Lower leg skin (tissue), 3 donors: ENCODE measurements at regions not wholly inside any gene's neighbourhood (a gene's known extent, or its start where the extent isn't known, plus 50 kb on each side); places are given as distances from the start of the nearest gene placed in this dataset.
"Not testable (repeated sequence)": the region's sequence is repeated elsewhere in the genome, so short reads cannot be mapped to it uniquely, and the experiment has no call there.

Experiments
- DNase-seq, 2 donors: peaks; one replicate each; pipeline ENCODE4 v3.0.0-alpha.2; 2019; ENCODE audit warnings: low spot score in 2 of 2
- H3K4me3 ChIP-seq: fragments of 200-600 bp; sonication (generic); 2 replicates; pipeline ENCODE4 v1.5.1; 2017; ENCODE audit warnings: mild to moderate bottlenecking, low read depth; ENCODE audit not compliant: poor library complexity, severe bottlenecking
- WGBS, 2 donors: methylation state at CpG; one replicate each; pipeline ENCODE4 v1.1.5; 2018; 5-methylcytosine and 5-hydroxymethylcytosine counted together
- intact Hi-C: fragments of 100-400 bp; cut with DNase I; formaldehyde crosslinking; loops from one replicate; pipeline ENCODE4 v1.15.0; 2023; ENCODE audit warnings: low total_unique reads

DNA sequence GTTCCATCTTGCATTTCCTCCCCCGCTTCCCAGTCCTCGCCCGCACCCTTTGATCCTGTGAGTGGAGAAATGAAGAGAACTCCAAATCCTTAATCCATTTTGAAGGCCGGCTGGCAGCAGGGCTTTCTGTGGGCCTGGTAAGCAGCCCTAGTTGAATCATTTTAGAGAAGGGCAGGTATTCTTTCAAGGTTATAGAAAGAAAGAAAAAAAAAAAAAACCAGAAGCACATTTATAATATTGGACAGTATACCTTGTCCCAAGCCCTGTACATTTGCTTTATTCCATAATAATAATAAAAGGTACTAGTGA lies 103.7 kb downstream of the PROP1 start:
- H3K4me3 ChIP-seq, intact Hi-C loops, DNase-seq: not testable (repeated sequence)
- WGBS, 2 donors: 49 to 65% methylated on average over 4 of the region's 4 CpGs

- DNase-seq, H3K4me3 ChIP-seq, intact Hi-C loops: not testable (repeated sequence)
- WGBS, 2 donors: 27 to 58% methylated on average over 1 of the region's 11 CpGs
These were observed 104.3 kb downstream of the PROP1 start for GRCh38 chr5:177891547-177892356.

DNA sequence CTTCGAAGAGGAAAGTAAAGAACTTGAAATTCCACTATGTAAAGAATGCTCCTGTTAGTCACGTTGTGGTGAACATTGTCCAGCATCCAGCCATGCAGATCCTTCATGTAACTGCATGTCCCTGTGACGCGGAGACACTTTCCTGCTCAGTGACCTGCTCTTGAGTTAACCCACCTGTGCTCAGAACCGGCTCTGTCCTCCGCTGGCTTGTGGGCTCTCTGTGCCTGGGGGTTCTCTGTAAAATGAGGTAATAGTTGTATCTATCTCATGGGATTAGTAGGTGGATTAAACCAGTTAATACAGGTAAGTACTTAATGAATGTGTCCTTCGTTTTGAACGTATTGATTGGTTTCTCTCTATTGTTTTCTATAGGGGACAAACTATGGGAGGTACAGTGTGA lies 100.6 kb upstream of the FAM153A start:
- 78 to 83% methylated on average over 8 of the region's 8 CpGs for WGBS, 2 donors
- H3K4me3 ChIP-seq, intact Hi-C loops, DNase-seq: not testable (repeated sequence)

DNA sequence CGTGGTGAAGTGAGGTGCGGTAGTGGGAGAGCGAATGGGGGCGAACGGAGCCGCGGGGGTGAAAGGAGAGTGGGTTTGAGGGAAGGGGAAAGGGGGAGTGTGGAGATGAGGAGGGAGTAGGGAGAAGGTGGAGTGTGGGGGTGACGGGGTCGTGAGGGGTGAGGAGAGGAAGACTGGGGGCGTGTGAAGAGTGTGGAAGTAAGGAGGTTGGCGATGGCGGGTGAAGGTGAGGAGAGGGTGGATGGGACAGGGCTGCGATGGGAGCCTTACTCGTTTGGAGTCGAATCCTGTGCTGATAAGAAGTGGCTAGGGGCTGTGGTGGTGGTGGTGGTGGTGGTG lies 93.2 kb upstream of the FAM153A start:
- DNase-seq, intact Hi-C loops, H3K4me3 ChIP-seq: not testable (repeated sequence)
- 0 to 3% methylated on average over 5 to 7 of the region's 15 CpGs for WGBS, 2 donors

- WGBS, 2 donors: 8% methylated on average over 3 of the region's 56 CpGs; no CpG with 5 or more reads in 1 of the 2 donors
- intact Hi-C loops, DNase-seq: not testable (repeated sequence)
- peak overlapping the region; percentile 28 for H3K4me3 ChIP-seq
These were observed 92.6 kb upstream of the FAM153A start for GRCh38 chr5:177875013-177875899.

DNA sequence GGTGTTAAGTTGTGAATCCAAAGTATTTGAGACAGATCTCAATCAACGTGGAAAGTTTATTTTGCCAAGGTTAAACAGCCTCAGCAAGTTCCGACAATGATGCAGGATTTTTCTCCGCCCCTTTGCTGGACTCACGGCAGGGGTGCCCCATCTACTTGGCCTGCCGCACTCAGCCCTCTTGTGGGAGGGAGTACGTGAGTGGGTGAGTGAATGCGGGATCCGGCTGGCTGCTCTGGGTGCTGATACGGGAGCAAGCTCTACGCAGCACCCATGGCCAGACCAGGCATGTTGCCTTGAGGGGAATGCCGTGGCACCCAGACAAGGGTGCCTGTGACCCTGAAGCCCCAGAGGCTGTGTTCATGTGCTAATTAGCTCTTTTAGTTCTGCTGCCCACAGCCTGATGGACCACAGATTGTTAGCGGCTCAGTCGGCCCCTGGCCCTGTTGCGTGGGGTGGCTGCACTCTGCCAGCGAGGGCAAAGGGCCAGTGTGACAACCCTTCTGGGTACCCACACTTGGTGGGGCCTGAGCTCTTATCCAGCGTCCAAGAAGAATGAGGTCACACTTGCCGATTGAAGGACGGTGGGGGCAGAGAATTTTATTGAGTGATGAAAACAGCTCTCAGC lies 81.2 kb upstream of the FAM153A start:
- intact Hi-C loops, H3K4me3 ChIP-seq, DNase-seq: not testable (repeated sequence)
- no CpG with 5 or more reads among the region's 18 CpGs for WGBS, 2 donors

GRCh38 chr5:177857642-177858200 lies 75.0 kb upstream of the FAM153A start:
- H3K4me3 ChIP-seq, DNase-seq, intact Hi-C loops: not testable (repeated sequence)
- 82 to 93% methylated on average over 5 of the region's 8 CpGs for WGBS, 2 donors

GRCh38 chr5:177856474-177856873 lies 73.8 kb upstream of the FAM153A start:
- 20 to 48% methylated on average over 1 to 2 of the region's 2 CpGs for WGBS, 2 donors
- H3K4me3 ChIP-seq, DNase-seq, intact Hi-C loops: not testable (repeated sequence)

DNA sequence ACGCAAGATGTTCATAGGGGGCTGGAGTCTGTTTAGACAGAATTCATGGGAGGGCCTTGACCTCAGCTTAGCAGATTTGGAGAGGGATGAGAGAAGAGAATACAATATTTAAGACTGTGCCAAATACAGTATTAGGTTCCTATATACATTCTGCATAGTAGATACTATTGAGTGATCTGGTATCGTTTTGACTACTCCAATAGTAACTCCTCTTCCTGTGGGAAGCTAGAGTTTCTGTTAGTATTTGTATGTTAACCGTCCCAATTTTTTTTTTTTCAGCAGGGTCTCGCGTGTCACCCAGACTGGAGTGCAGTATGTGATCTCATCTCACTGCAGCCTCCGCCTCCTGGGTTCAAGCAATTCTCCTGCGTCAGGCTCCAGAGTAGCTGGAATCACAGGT lies 65.2 kb upstream of the FAM153A start:
- 79 to 81% methylated on average over 6 of the region's 7 CpGs for WGBS, 2 donors
- H3K4me3 ChIP-seq, DNase-seq, intact Hi-C loops: not testable (repeated sequence)

DNA sequence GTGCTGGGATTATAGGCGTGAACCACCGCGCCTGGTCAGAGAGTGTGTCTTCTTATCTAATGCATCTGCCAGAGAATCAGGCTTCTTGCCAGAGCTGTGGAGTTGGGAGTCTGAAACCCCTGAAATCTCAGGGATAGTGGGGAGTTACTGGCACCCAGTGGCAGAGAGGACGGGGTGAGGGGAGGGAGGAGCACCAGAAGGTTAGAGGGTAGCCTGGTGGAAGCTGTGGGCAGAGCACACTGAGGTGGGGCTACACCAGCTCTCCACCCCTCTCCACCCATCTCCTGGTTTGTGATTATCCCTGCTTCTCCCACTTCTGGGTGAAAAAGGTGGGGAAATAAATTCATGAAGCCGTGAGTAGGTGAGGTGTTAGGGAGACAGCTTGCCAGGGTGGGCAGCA lies 63.9 kb upstream of the FAM153A start:
- H3K4me3 ChIP-seq, DNase-seq, intact Hi-C loops: not testable (repeated sequence)
- WGBS, 2 donors: 26 to 32% methylated on average over 2 of the region's 5 CpGs

GRCh38 chr5:177845906-177846305 lies 63.2 kb upstream of the FAM153A start:
- 88 to 89% methylated on average over 1 of the region's 4 CpGs for WGBS, 2 donors
- intact Hi-C loops, DNase-seq, H3K4me3 ChIP-seq: not testable (repeated sequence)

- WGBS, 2 donors: 23% methylated on average over 3 of the region's 5 CpGs; no CpG with 5 or more reads in 1 of the 2 donors
- intact Hi-C loops, H3K4me3 ChIP-seq: not testable (repeated sequence)
- DNase-seq: peak in 1 of 2 donors; percentile 39
These were observed 53.5 kb upstream of the FAM153A start for GRCh38 chr5:177836191-177836590.
